Right lobe of liver (tissue), 4 donors: ENCODE measurements at regions not wholly inside any gene's neighbourhood (a gene's known extent, or its start where the extent isn't known, plus 50 kb on each side); places are given as distances from the start of the nearest gene placed in this dataset.

Experiments used
- POLR2A ChIP-seq: fragments of 450-650 bp; IDR thresholded peaks from one replicate; pipeline ENCODE4 v1.6.1; 2017; ENCODE audit warnings: antibody characterized with exemption, mild to moderate bottlenecking
- TF ChIP-seq, protein P1 (sequence below), 4 donors: fragments of 200-600 bp in 3 of 4; fragments of 450-650 bp in 1 of 4; IDR thresholded peaks; one replicate each; pipeline versions ENCODE4 v1.5.1 to v1.8.0; 2016 to 2022; ENCODE audit warnings: antibody characterized with exemption in 4 of 4, mild to moderate bottlenecking in 2 of 4
- donor health status: DM: no; HTN: no; CAD: no.
- donor health status: DM: no; HTN: no; CAD: no.
- donor health status: DM: no; HTN: yes; CAD: no.

DNA sequence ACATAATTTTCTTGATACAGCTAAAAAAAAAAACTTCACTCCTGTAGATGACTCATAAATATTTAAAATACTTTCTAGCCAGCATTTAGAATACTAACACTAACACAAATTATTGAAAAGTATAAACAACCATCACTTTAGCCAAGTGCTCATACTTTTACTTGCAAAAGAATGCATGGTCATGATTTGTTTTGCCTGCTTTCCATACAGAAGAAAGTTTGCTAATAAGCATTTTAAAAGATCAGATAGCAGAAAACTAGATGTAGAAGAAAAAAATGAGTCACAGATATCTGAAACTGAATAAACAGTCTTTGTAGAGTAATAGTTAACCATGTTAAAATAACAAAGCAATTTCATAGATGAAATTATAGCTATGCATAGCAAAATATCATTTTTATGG is 2280.4 kb upstream of the PCDH20 start:
- TF ChIP-seq, protein P1, sequence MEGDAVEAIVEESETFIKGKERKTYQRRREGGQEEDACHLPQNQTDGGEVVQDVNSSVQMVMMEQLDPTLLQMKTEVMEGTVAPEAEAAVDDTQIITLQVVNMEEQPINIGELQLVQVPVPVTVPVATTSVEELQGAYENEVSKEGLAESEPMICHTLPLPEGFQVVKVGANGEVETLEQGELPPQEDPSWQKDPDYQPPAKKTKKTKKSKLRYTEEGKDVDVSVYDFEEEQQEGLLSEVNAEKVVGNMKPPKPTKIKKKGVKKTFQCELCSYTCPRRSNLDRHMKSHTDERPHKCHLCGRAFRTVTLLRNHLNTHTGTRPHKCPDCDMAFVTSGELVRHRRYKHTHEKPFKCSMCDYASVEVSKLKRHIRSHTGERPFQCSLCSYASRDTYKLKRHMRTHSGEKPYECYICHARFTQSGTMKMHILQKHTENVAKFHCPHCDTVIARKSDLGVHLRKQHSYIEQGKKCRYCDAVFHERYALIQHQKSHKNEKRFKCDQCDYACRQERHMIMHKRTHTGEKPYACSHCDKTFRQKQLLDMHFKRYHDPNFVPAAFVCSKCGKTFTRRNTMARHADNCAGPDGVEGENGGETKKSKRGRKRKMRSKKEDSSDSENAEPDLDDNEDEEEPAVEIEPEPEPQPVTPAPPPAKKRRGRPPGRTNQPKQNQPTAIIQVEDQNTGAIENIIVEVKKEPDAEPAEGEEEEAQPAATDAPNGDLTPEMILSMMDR (IDR thresholded peaks at IDR 0.05), result no peak
- no peak for TF ChIP-seq POLR2A
